CD4-positive, alpha-beta T cell treated with Interleukin-2 at 100 ng/mL for 4 hours (primary cell): ENCODE measurements at regions not wholly inside any gene's neighbourhood (a gene's known extent, or its start where the extent isn't known, plus 50 kb on each side); places are given as distances from the start of the nearest gene placed in this dataset.

Source experiments
- DNase-seq: peaks from one replicate; pipeline ENCODE4 v3.0.0-alpha.2; 2020; ENCODE audit warnings: low spot score

DNA sequence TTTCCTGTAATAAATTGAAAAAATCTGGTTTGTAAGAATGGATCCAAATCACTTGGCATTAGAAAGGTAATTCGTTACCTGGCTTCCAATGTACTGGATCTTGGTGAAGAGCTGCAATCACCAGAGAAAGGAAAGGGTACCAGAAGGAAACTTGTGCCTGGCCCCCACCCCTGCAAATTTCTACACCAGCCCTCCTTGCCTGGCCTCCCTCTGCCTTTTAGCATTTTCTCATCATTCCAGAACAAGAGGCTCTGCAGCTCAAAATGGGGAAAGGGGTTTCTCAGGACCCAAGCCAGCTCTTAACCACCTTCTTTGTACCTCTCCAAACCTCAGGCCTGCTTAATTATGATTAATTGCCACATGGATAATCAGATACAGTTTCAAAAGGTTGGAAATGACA lies 612.8 kb upstream of the MGMT start:
- DNase-seq: no peak

DNA sequence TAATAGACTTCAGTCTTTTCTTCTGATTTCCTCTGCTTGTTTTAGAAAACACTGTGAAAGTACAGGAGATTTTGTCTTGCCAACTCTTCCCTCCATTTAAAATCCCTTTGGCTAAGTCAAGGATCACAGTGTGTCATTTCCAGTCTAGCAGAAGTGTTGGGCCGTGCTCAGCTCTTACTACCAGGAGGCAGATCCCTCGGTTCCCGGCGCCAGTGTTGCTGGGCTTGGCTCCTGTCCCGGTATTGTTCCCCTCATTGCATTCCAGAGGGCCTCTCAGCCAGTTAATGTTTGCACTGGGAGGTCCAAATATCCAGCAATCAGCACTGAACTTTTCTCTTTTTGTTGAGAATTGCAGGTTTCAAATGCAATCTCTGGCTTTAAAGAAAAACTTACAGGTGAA lies 612.1 kb upstream of the MGMT start:
- no peak for DNase-seq

DNA sequence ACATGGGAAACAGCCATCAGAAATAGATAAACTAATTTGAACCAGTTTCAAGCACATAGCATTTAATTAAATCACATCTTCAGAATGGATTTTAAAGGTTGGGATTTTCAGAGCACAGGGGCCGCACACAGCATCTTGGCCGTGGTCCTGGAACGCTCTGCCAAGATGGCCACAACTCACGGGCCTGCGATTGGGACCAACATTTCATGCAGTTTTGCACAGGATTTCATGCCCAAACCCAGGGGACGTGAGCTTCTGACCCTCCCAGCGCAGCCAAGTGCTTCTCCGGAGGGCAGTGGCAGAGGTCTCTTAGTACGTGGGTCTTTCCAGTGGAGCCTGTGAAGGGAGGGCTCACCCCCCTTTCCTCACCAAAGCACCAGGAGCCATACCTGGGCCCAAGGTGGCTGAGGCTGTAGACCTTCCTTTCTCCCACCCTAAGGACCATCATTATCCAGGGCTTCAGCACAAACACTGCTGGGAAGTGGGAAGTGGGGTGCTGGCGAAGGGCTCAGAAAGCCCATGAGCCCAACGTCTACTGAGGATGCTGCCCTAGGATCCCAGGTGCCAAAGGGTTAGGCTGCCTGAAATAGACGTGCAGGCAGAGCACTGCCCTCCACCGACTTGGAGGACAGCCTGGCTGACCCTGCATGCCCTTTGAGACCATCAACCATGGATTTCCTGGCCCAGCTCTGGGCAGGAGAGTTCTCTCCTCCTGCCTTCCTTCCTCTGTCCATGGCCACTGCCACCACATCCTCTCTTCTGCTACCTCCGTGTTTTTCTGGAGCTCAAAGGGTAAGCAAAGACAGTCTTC lies 611.2 kb upstream of the MGMT start:
- DNase-seq: no peak

DNA sequence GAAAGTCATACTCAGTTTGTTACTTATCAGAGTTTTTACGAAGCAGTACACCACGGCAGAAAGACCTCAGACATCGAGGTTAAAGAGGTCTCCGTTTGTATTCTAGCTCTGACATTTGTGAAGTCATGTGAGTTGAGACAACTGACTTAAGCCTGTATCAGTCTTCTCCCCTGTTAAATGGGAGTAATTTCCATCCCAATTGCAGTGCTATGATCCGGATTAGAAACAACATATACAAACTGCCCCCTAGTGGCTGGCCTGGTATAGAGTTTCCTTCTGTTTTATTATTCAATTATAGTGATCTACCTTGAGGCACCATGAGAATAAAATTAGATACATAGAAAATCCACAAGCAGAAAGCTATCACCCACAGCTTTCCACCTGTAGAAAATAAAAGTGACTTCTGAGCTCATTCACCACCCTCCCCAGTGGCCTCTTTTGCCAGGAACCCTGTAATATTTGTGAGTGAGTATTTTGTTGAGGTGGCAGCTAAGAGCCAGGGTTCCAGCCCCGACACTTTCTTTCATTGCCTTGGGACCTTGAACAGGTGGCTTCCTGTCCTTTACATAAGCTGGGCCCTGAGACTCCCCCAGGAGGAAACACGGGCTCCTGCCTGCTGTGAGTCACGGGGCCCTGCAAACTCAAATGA lies 607.2 kb upstream of the MGMT start:
- no peak for DNase-seq

DNA sequence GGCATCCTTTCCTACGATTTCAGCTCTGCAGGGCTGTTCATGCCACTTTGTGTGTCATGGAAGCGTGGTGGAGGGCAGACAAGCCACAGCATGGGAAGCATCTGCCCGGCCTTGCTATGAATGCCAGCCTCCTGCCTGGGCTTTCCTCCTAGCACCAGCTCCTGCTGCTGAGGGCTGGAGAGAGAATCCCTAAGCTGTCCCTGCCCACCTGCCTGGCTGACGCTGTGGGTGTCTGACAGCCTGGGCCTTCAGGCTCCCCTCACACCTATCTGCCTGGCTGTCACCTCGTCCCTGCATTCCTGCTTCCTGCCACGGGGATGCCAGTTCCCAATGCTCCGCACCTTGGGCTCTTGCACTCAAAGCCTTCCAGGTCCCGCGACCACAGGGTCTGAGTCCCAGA lies 606.5 kb upstream of the MGMT start:
- DNase-seq: no peak

DNA sequence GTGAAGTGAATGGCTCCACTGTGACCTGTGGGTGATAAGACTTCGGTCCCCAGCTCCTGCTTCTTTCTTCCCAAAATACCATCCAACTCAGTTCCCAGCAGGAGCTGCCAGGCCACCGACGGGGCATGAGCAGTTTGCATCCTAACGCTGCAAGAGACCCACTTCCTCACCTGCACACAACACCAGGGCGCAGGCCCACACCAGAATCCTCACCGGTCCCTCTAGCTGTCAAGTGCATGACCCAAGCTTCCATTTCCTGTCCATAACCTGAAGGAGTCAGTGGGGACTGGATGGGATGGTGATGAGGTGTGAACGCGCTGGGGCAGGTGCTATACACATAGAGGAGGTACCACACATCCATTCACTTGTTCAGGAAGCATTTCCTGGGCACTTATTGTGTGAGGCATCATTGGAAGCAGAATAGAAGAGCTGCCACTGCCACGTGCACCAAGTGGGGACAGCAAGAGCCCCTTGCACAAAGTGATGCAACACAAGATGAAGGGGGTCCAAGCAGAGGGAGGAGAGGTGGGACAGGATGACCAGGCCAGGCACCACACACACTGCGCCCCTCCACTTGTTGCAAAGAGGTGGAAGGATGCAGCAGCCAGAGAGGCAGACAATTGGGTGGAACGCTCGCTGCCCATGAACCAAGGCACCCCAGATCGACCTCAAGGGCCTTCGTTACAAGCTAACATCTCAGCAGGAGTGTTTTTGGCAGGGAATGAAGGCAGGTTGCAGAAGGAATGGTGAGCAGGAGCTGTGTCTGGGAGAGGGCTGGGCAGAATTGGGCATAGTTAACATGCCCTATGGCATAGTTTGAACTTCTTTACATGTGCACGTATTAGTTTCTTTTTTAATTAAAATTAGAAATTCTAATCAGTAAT lies 605.8 kb upstream of the MGMT start:
- DNase-seq: no peak

DNA sequence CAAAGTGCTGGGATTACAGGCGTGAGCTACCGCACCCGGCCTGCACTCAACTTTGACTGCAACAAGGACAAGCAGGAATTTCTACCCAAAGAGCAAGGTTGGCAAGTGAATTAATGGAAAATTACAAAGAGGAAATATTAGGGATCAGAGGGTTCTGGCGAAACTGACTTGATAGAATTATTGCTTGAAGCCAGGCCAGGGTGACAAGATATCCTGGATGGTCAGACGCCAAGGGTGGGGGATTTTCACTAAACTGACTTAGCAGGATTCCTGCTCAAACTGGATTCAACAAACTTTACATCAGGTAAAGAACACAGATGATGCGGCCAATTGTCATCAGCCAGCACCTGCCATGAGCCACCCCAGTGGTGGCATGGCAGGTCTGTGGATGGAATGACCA lies 603.6 kb upstream of the MGMT start:
- no peak for DNase-seq

DNA sequence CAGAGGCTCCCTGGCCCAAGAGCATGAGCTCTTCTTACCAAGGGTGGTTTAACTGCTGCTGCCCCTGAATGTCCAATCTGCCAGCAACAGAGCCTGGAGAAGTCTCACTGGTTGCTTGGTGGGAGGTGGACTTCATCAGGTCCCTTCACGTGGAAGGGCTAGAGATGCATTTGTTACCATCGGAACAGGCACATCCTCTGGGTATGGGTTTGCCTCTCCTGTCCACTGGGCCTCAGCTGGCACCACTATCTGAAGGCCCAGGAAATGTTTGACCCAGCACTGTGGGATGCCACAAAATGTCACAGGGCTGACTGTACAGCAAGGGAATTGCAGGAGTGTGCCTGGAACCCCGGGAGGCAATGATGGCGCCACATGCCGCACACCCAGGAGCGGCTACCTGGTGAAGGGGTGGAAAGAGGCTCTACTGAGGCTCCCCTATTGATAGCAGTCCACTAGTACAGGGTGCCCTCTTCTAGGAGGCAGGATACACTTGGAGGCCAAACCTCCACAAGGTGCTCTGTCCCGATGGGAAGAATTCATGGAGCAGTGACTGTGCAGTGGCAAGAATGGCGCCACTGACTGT lies 603.1 kb upstream of the MGMT start:
- no peak for DNase-seq

DNA sequence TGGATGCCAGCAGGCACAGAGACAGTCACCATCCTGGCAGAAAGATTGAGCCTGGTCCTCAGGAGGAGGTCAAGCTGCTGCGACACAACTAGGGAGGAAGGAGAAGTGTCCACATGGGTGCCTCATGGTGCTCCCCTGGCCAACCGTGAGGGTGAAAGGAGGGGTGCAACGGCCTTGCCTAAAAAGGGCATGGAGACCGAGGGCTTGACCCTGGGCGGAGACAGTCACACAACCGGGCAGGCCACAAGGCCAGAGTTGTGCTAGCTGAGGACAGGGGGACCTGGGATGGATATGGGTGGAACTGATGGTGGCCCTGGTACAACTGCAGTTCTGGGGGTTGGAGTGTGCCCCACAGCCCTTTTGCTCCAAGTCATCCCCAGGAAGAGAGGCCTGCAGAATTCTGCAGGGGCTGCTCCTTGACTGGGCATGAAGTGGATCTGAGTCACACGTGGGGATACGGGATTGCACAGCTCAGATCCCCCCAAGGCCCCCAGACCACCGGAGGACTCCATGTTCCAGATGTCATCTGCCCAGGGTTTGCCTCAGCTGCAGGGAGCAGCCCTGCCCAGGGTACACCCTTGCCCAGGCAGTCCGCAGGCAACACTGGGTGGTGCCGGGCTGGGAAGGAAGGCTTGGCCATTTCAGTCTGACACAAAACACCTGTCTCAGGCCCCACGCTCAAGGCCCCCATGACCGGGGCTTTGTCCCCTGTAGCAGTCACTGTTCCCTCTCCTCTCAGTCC lies 602.3 kb upstream of the MGMT start:
- DNase-seq: no peak

DNA sequence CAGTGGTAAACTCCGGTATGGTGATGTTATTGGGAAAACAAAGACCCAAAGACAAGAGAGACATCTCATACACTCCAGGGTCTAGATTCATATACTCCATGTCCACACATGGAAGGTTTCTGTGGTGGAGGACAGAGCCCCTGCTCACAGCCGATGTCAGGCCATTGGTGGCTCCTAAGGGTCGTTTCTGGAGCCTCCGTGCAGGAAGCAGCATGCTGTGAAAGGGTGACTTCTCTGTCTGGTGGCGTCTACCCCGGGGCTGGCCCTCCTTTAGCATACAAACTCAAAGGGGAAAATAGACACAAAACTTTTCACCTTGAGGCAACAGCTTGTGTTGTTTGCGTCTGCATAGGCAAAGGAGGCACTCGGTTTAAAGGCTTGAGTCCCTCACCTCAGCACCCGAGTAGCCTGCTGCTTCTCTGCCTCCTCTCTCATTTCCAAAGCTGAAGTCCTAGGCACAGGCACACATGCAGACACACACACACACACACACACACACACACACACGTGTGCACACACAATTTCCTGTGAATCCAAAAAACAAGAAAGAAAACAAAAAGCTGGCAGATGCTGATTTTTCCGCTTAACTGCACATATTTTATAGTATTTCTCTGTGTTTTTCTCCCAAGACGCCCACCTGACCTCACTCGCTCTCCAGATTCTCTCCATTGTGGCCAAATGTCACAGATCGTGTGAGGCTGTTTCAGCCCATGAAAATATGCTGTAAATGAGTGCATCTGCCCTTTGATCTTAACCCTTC lies 601.4 kb upstream of the MGMT start:
- no peak for DNase-seq

DNA sequence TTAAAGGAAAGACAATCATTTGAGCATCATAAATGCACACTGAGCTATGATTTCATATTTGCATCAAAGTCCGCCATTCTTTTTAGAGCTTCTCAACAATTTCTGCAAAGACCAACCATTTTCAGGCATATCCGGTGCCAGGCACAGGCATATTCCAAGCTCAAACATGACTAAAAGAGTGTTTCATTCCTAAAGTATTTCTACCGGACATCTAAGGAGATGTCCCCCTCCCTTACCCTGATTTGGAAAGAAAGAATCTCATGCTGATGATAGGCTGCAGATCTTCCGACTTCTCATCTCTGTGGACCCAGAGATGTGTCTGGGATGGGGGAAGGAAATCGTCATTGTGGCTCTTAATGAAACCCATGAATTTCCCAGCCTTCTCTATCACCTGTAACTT lies 600.5 kb upstream of the MGMT start:
- no peak for DNase-seq

DNA sequence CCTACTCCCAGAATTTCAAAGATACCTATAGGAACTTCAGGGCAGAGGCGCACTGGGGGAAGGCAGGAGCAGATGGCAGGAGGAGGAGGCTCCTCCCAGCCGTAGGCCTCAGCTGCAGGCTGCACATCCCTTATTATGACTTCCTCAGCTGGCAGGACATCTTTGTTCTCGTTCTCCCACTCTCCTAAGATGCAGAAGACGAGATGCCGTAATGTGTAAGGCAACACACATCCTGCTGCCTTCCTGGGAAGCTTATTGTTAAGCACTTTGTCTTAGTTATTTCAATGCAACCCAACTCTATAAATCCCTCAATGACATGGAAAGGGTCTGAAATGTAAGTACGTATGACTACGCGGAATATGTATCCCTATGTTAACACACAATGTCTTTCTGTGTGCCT lies 599.8 kb upstream of the MGMT start:
- no peak for DNase-seq

DNA sequence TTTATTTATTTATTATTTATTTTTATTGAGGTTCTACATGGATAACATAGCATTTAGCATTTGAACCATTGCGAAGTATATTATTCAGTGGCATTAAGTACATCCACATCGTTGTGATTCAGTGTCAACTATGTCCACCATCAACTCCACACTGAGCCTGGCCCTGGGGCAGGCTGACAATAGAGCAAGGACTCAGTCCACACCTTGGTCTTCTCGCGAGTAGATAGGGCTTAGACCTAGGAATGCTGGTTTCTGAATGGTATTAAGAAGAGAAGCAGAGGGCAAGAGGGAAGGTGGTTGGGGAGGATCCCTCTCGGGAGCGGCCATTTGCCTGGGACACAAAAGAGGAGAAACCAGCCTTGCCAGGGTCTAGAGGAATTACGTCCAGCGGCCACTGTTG lies 599.2 kb upstream of the MGMT start:
- no peak for DNase-seq

DNA sequence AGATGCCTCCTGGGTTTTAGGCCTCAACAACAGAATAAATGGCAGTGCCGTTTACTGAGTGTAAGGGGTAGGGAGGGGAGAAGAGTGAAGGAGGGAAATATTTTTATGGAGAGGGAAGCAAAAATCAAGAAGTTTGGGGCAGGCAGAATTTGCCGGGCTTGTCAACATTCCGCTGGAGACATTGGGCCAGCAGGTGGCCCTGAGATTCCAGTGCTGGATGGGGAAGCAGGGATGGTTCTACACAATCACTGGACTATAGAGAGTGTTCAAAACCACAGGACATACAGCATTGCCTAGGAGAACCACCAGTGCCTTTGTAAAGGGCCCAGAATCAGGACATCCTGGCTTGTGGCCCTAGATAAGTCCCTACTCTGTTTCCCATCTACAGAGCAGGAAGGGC lies 598.6 kb upstream of the MGMT start:
- no peak for DNase-seq

DNA sequence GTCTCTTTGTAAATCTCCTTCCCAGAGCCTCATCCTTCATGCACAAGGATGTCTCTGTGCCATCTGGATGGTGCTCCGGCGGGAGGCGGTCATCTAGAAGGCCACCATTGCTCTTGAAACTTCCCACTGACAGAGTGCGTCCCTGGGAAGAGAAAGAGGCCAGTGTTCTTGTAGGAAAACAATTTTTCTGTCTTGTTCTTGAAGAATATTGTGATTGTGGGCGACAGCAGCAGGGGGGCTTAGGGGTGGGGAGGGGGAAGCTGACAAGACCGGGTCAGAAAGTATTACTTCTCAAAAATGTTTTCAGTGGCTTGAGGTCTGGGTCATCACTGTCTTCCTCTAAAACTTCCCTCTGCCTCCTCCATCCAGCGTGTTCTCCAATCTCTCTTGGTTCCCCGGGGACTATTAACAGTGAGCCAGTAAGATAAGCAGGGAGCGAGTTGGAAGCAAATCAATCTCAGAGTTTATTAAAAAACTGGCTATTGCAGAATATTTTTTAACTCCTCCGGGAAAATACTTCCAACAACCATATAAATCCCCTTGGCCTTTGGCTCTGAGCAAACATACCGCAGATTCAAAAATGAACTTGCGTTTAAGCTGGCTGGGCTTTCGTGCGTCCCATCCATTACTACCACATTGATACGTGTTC lies 597.8 kb upstream of the MGMT start:
- DNase-seq: no peak

DNA sequence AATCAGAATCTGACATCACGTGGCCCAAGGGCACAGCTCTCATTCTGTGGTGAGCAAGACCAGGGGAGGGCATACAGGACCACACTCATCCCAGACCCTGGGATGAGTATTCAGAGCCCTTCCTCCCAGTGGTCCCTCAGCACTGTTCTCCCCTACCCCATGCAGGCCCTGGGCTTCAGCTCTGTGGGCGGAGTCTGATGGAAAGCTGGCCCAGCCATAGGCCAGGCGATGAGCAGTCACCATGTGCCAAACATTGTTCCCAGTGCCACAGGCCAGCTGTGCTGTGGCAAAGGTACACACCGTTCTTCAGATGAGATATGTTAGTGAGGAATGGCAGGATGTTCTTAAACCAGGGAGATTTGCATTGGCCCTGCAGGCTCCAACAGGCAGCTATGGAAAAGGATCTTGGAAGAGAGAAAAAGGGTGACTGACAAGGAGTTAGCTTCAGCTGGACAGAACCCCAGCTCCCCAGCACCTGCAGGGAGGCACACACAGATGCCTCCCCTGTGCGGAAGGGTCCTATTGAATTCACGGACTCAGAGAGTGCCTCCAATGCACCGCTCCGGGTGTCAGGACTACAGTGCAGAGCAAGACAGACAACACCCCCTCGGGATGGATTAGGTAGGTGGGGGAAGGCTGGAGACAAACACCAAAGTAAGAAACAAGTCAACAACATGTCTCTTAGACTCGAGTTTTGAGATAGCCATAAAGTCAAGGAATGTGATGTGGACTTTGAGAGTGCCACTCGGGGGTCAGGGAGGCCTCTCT lies 596.0 kb upstream of the MGMT start:
- no peak for DNase-seq

DNA sequence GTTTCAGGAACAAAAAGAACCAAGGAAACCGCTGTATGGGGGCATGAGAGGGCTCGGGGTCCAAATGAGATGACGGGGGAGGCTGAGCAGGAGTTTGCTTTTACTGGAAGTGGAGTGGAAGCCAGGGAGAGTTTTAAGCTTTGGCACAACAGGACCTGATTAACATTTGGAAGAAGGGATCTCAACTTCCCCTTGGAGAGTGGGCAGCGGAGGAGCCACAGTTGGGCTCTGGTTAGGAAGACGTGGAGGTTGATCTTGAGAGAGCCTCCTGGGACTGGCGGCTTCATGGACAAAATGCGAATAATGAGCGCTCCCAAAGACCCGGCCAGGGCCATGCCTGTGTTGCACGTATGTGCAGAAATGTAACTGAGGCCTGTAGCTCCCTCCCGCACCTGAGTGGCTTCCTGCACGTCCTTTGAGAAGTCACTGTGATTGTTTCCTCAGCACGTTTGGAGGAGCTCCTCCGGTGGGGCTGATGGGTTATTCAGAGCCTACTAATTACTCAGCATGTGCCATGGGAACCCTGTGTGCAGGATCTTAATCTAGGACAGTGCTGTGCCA lies 595.3 kb upstream of the MGMT start:
- DNase-seq: no peak

DNA sequence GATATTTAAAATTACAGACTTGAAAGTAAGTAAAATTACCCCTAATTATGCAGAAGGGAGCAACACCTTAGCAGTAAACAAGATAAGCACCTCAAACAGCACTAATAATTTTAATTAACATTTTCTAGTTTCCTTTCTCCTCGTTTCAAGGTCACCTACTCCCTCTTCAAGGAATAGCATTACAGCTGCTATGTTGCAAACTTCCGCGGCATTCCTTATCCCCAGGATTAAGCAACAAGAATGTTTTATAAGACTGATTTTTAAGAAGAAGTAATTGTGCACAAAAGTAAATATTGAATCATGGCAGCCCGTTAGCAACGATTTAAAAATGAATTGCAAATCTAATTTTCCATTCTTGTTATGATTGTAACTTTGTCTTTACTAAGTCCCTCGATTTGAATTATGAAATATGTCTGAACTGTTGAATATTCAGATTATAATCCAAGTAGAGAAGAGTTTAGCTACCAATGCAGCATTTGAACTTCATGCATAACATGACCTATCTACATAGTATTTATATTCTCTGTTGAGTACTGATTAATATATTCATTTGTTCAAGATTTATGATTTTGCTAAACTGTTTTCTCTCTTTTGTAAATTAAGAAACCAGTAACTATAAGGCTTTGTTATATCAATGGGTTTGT lies 593.5 kb upstream of the MGMT start:
- DNase-seq: no peak

DNA sequence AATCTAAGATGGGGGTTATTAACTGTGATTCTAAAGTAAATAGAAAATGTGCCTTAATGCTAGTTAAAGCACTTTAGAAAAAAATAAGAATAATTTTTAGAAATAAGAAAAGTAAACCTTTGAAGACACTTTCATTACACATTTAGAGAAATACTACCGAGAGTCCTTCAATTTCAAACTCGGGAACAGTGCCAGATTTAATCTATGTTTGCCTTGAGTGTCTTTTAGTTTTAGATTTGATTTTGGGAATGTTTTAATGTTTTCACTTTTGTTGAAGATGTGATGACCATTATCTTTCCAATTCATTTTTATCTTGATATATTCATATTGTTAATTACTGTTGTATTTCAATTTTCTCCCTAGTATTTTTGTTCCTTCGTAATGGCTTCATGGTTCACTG lies 592.7 kb upstream of the MGMT start:
- no peak for DNase-seq
